SHP77 (cell line): ENCODE measurements at regions not wholly inside any gene's neighbourhood (a gene's known extent, or its start where the extent isn't known, plus 50 kb on each side); places are given as distances from the start of the nearest gene placed in this dataset.

Experiments used
- DNase-seq, 2 experiments: peaks; one replicate each; lab custom pipeline; 2025; lab: John Stamatoyannopoulos, UW

DNA sequence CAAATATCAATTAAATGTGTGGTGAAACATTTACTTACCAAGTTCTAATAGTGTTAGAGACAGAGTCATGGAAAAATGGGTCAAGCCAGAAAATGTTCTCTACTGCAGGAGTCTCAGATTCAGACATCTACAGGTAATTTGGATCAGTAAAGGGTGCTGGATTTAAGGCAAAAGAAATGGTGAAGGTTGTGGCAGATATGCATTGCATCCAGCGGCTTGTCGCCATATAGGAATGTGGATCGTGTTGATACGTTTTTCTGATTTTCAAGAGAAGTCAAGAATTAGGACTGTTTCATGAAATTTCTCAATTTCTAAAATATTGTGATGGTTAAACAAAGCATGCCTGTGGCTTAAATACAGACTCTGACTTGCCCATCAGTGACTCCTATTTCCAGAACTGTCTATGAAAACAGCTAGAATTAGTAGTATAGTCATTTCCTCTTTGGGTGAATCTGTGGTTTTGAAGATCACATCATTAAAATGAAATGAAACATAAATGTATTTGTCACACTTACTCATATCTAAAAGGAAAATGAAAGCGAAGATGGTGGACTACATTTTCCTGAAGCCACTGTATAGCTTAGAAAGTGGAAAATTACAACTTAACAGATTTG lies 110.1 kb upstream of the VEGFC start:
- DNase-seq, result no peak

GRCh38 chr4:176906709-176907108 lies 114.0 kb upstream of the VEGFC start:
- DNase-seq, result no peak

- no peak for DNase-seq
Observed at GRCh38 chr4:176910646-176911045, 117.9 kb upstream of the VEGFC start.

DNA sequence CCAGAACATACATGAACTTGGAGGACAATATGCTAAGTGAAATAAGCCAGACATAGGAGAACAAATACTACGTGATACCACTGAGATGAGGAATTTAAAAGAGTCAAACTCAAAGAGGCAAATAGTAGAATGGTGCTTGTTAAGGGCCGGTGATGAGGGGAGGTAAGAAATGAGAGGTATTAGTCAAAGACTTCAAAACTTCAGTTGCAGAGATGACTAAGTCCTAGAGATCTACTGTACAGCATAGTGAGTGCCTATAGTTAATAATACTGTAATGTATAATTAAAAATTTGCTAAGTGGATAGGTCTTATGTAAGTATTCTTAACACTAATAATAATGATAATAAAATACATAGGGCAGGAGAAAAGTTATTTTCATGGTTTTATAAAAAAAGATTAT lies 126.9 kb upstream of the VEGFC start:
- no peak for DNase-seq

GRCh38 chr4:176920694-176921093 lies 128.0 kb upstream of the VEGFC start:
- no peak for DNase-seq

GRCh38 chr4:176921256-176921655 lies 128.5 kb upstream of the VEGFC start:
- DNase-seq, result no peak

GRCh38 chr4:176924238-176924637 lies 131.5 kb upstream of the VEGFC start:
- DNase-seq, result no peak

DNA sequence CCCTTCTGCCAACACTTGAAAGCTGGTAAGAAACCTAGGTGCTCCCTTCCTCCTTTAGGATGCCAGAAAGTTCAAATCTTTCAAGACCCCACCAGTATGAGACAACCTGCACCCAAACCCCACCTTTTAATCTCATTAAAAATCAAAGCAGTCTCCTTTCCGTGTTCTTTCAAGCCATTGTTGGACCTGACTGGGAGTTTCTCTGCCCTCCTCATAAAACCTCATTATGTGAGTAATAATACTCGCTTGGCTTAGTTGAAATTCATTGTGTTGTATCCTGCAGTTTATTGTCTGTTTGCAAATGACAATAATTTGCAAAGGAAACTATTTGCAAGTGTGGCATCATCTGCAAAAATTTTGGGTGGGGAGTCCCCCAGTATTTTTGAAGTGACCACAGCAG lies 133.2 kb upstream of the VEGFC start:
- DNase-seq, result no peak

- no peak for DNase-seq
Observed at GRCh38 chr4:176927117-176927516, 134.4 kb upstream of the VEGFC start.

DNA sequence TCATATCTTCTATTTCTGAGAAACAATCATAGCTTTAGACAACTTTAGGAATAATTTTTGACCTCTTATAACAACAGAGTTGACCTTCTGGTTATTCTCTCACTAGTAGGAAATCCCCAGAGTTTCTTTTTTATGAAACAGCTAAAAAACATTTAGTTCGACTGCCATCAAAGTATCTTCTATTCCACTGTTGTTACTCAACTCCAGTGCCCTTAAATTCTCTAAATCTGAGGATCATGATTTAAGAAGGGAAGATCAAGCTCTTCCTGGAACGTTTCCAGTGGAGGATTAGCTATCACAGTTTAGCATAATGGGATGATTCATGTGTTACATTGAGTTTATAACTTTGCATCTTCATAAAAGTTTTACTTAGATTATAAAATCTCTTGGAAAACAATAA lies 134.9 kb upstream of the VEGFC start:
- no peak for DNase-seq

DNA sequence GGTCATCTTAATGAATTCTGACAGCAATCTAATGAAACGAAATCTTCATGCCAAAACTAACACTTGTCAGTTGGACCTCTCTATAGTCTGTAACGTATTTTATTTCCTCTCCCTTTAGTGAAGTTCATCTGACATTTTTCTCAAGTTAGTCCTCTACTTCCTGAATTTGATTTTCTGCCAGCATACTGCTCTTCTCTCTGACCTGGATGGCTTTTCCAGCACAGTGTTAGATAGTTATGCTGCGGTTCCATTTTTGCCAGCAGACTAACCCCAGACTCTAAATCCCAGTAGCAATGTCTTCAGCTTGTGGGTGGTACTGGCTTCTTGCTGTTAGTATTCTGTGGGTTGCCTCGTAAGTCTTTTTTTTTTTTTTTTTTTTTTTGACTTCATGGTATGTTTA lies 146.7 kb upstream of the VEGFC start:
- no peak for DNase-seq

GRCh38 chr4:176945334-176945733 lies 152.6 kb upstream of the VEGFC start:
- DNase-seq, result no peak

DNA sequence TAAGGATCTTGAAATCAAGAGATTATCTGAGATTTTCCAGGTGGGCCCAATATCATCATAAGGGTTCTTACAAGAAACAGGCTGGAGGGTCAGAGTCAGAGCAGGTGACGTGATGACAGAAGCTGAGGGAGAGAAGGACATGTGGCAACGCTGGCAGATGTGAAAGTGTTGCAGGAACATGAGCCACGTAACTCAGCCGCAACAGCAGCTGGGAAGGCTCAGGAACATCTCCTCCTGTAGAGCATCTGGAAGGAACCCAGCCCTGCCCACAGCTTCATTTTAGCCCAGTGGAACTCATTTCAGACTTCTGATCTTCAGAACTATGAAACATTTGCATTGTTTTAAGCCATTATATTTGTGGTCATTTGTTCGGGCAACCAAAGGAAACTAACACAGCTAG lies 156.3 kb upstream of the VEGFC start:
- DNase-seq, result no peak

- no peak for DNase-seq
Observed at GRCh38 chr4:176953021-176953420, 160.3 kb upstream of the VEGFC start.

- no peak for DNase-seq
Observed at GRCh38 chr4:176957353-176958118, 164.8 kb upstream of the VEGFC start.

GRCh38 chr4:176959980-176960379 lies 167.3 kb upstream of the VEGFC start:
- no peak for DNase-seq

DNA sequence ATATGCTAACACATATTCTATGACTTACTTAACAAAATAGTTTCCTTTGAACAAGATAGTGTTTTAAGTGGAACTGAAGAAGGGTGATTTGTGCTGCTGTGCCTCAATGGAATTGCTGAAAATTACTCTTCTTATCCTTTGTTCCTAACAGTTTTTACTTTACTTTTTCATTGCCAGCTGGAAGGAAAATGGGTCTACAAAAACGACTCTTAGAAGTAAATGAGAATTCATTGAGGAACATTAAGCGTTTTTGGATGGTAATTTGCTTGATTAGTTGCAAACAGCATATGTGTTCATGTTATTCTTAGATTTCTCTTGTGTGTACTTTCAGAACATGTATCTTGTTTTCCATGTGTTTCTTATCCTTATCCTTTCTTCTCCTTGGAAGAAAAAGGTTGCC lies 170.4 kb upstream of the VEGFC start:
- no peak for DNase-seq

GRCh38 chr4:176964116-176964691 lies 171.5 kb upstream of the VEGFC start:
- DNase-seq, result no peak

DNA sequence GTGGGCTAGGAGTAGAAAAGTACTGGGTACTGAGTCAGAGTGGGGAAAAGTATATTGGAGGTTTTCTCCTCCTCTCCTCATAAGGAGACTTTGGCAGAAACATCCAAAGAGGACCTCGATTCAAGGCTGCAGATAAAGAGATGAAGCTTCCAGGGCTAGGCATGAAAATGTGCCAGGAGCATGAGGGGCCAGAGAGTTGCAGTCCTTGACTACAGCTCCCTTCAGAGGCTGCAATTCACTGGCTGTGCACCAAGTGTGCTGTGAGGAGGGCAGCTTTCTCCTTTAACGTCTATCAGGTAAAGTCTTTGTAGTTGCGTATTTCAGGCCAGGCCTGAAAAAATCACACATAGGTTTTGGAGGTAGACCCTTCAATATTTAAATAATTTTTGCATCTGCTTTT lies 174.9 kb upstream of the VEGFC start:
- DNase-seq, result no peak

GRCh38 chr4:176968094-176968493 lies 175.4 kb upstream of the VEGFC start:
- DNase-seq, result no peak

DNA sequence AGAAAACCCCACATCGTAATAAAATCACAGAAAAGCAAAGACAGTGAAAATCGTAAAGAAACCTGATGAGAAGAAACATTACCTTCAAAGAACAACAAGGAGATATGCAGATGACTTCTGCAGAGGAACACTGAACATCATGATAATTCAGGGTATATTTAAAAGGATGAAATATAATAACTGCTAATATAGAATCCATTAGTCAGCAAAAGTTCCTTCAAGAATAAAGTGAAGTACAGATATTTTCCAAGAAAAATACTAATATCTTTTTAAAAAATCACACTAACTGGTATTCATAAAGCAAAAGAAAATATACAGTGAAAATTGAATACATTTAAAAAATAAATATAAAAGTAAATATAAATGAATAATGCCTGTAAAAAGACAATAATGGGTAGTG lies 176.3 kb upstream of the VEGFC start:
- DNase-seq, result no peak

DNA sequence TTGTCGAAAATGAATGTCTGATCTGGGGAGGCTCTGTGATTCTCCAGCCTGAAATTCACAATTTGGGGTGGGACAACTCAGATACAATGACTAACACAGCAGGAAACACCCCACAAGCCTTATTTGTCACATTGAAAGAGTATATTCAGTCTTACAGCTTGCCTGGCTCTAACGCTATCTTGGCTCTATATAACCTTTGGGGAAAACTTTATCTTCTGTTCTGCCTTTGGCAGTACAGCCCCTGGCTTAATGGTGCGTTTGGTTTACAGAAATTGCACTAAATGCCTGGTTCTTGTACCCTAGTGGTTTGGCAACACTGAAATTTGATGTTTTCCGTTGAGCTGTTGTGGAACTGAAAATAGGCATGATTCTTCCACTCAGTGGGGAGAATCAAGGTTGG lies 178.1 kb upstream of the VEGFC start:
- DNase-seq, result no peak

DNA sequence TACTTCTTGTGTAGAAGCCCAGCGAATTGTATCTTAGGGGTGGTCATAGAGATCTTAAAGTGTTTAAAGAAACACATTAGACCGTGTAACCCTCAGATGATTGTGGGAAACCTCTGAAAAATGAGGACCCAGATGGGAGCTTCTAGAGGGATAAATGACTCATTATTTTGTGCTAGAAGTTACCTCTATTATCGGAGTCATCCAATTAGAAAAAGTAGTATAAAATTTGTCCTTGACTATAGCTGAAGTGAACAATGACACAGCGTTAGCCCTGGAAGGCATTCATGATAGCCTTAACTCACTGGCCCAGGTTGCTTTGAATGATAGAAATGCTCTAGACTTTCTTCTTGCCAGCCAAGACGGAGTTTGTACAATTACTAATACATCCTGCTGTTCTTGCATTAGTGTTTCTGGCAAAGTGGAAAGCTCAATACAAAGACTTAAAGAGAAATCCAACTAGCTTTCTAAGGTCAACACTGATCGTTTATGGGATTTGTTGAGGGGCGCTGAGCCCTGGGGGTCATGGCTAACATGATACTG lies 178.9 kb upstream of the VEGFC start:
- no peak for DNase-seq
